Naive thymus-derived CD4-positive, alpha-beta T cell (primary cell): ENCODE measurements at regions not wholly inside any gene's neighbourhood (a gene's known extent, or its start where the extent isn't known, plus 50 kb on each side); places are given as distances from the start of the nearest gene placed in this dataset.

Experiments
- ATAC-seq: fragments of 150-1000 bp; cut with Tn5 transposase; 2 replicates; pipeline ENCODE4 v1.10.0; 2021; ENCODE audit warnings: mild to moderate bottlenecking, moderate library complexity
- CTCF ChIA-PET: fragments of 350-600 bp; sonication (Branson Sonifier 250); formaldehyde crosslinking; loops from one replicate; lab custom pipeline; 2021; ENCODE audit warnings: antibody characterized with exemption; lab: Charles Lee
- POLR2A ChIA-PET: fragments of 350-600 bp; sonication (Branson Sonifier 250); formaldehyde crosslinking; loops from one replicate; lab custom pipeline; 2021; ENCODE audit warnings: antibody characterized with exemption, inconsistent platforms; lab: Charles Lee
- DNase-seq, 9 donors: peaks; one replicate each; pipeline versions ENCODE4 v3.0.0 to v3.0.0-alpha.2; 2020 to 2022; ENCODE audit warnings: mixed read lengths in 1 of 9
- H3K27ac ChIP-seq: one replicate; pipeline ENCODE4 v1.7.0; 2013; ENCODE audit warnings: mild to moderate bottlenecking, low read depth, low read length, moderate library complexity
- H3K27me3 ChIP-seq, 2 donors: one replicate each; pipeline ENCODE4 v1.7.0; 2013; ENCODE audit warnings: low read length in 2 of 2, mild to moderate bottlenecking in 2 of 2, moderate library complexity in 2 of 2; ENCODE audit not compliant: control insufficient read depth in 2 of 2, insufficient read depth in 2 of 2
- H3K36me3 ChIP-seq, 3 experiments: 1 replicate in 2 of 3; 2 replicates in 1 of 3; pipeline ENCODE4 v1.7.0; 2013; ENCODE audit warnings: low read length in 3 of 3, mild to moderate bottlenecking in 3 of 3, moderate library complexity in 1 of 3; ENCODE audit not compliant: insufficient read depth in 3 of 3, control insufficient read depth in 2 of 3
- H3K4me1 ChIP-seq, 2 donors: one replicate each; pipeline ENCODE4 v1.7.0; 2013; ENCODE audit warnings: low read length in 2 of 2, mild to moderate bottlenecking in 2 of 2, moderate library complexity in 1 of 2; ENCODE audit not compliant: control insufficient read depth in 2 of 2, insufficient read depth in 2 of 2
- H3K4me3 ChIP-seq: 2 replicates; pipeline ENCODE4 v1.7.0; 2013; ENCODE audit warnings: mild to moderate bottlenecking, low read length
- H3K9me3 ChIP-seq, 3 experiments: 1 replicate in 2 of 3; 2 replicates in 1 of 3; pipeline ENCODE4 v1.7.0; 2013; ENCODE audit warnings: low read length in 3 of 3; ENCODE audit not compliant: control insufficient read depth in 2 of 3
- H3K27ac Mint-ChIP-seq, 9 donors: one replicate each; pipeline ENCODE4 v1.8.0; 2020 to 2022; ENCODE audit warnings: mixed read lengths in 9 of 9, mild to moderate bottlenecking in 8 of 9, moderate library complexity in 5 of 9, inconsistent platforms in 2 of 9
- H3K27me3 Mint-ChIP-seq, 5 donors: one replicate each; pipeline ENCODE4 v1.8.0; 2021 to 2022; ENCODE audit warnings: mixed read lengths in 5 of 5, mild to moderate bottlenecking in 1 of 5
- H3K36me3 Mint-ChIP-seq, 5 donors: one replicate each; pipeline ENCODE4 v1.8.0; 2020 to 2022; ENCODE audit warnings: mixed read lengths in 5 of 5, mild to moderate bottlenecking in 3 of 5, inconsistent platforms in 1 of 5
- H3K4me1 Mint-ChIP-seq, 7 donors: one replicate each; pipeline ENCODE4 v1.8.0; 2020 to 2022; ENCODE audit warnings: mixed read lengths in 7 of 7, mild to moderate bottlenecking in 3 of 7, inconsistent platforms in 1 of 7
- H3K4me3 Mint-ChIP-seq, 10 donors: one replicate each; pipeline ENCODE4 v1.8.0; 2020 to 2022; ENCODE audit warnings: mild to moderate bottlenecking in 10 of 10, mixed read lengths in 10 of 10, moderate library complexity in 6 of 10, inconsistent platforms in 2 of 10
- H3K9me3 Mint-ChIP-seq, 11 donors: one replicate each; pipeline ENCODE4 v1.8.0; 2020 to 2022; ENCODE audit warnings: mixed read lengths in 11 of 11, mild to moderate bottlenecking in 4 of 11, inconsistent platforms in 1 of 11, moderate library complexity in 1 of 11
- intact Hi-C, 2 donors: fragments of 100-400 bp; cut with micrococcal nuclease; formaldehyde crosslinking; loops; one replicate each; pipeline ENCODE4 v1.15.1; 2023

DNA sequence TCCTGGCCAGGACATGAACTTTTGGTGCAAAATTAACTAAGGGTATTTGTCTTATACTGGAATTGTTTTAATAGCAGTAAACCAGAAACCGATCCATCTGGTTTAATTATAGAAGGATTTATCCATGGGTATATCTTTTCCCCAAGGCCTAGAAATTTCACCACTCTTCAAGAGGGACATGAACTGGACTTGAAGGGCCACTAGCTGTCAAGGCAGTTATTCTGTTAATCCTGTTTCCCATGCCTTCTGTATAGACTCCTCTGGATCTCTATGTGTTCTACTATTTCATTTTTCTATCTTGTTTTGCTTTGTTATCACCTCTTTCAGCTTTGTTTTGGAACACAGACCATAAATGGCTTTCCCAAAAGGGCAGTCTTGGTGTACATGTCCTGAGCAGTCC is 467.6 kb downstream of the KIF4B start:
- CTCF ChIA-PET, result no interaction called here
- Mint-ChIP-seq H3K36me3 (no peaks in the 10 kb centered on the region), H3K9me3 (peaks cover 0 to 11% (median 0%) of the 10 kb centered on the region in 11 donors)

DNA sequence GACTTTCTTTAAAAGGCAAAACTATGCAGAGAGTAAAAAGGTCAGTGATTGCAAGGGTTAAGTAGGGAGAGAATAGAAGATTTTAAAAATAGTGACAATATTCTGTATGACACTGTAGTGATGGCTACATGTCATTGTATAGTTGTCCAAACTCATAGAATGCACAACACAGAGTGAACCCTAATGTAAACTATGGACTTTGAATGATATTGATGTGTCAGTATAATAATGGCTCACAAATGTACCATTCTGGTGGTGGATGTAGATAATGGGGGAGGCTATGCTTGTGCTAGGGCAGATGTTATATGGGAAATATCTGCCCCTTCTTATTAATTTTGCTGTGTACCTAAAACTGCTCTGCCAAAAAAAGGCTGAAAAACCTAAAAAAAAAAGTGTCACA is 468.9 kb downstream of the KIF4B start:
- CTCF ChIA-PET, result no interaction called here
- Mint-ChIP-seq H3K4me3 (no peak overlapping the region), H3K4me1 (no peaks in the 10 kb centered on the region), H3K9me3 (peaks cover 0 to 11% (median 0%) of the 10 kb centered on the region in 11 donors), H3K36me3 (no peaks in the 10 kb centered on the region), H3K27me3 (peaks cover 0 to 15% (median 0%) of the 10 kb centered on the region in 5 donors), H3K27ac (no peak overlapping the region)
- DNase-seq (no peak), ATAC-seq (no peak)
- POLR2A ChIA-PET, result no interaction called here
- Histone ChIP-seq H3K27me3 (no peaks in the 10 kb centered on the region), H3K4me1 (no peaks in the 10 kb centered on the region), H3K4me3 (no peak overlapping the region), H3K36me3 (no peaks in the 10 kb centered on the region), H3K27ac (no peak overlapping the region), H3K9me3 (no peaks in the 10 kb centered on the region)
- intact Hi-C loops, result no loop called here

More for the DNA sequence above, 467.6 kb downstream of the KIF4B start:
- H3K9me3 ChIP-seq, result no peaks in the 10 kb centered on the region
- DNase-seq (no peak), ATAC-seq (no peak)
- H3K27ac Mint-ChIP-seq, result no peak overlapping the region
- intact Hi-C loops, result no loop called here
- no peak overlapping the region for H3K4me3 ChIP-seq
- H3K36me3 ChIP-seq, result no peaks in the 10 kb centered on the region
- H3K27me3 ChIP-seq, result no peaks in the 10 kb centered on the region
- H3K4me1 Mint-ChIP-seq, result no peaks in the 10 kb centered on the region
- POLR2A ChIA-PET, result no interaction called here
- H3K4me3 Mint-ChIP-seq, result no peak overlapping the region
- peaks cover 0 to 15% (median 0%) of the 10 kb centered on the region in 5 donors for H3K27me3 Mint-ChIP-seq
- no peak overlapping the region for H3K27ac ChIP-seq
- H3K4me1 ChIP-seq, result no peaks in the 10 kb centered on the region

DNA sequence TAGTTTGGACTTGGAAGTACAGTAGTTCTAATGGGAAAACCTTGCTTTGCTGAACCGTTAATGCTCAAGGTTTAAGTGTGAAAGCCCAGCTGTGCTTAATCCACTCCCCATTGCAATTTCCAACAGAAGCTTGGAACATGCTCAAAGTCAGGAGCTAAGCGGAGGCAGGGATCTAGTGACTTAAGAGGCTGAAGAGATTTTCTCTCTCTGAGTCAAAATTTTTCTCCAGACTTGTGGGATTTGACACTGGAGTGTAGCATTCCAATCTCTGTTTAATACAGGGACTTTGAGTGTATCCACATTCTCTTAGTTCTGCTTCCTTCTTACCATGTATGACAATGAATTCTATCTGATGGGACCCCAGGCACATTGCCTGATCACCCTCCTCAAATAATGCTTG is 471.8 kb downstream of the KIF4B start:
- H3K9me3 Mint-ChIP-seq, result peaks cover 0 to 8% (median 0%) of the 10 kb centered on the region in 11 donors
- intact Hi-C loops, result no loop called here
- H3K4me3 Mint-ChIP-seq, result no peak overlapping the region
- H3K27ac Mint-ChIP-seq, result no peak overlapping the region
- H3K4me1 Mint-ChIP-seq, result no peaks in the 10 kb centered on the region
- no peaks in the 10 kb centered on the region for H3K36me3 ChIP-seq
- H3K36me3 Mint-ChIP-seq, result no peaks in the 10 kb centered on the region
- no peaks in the 10 kb centered on the region for H3K9me3 ChIP-seq
- H3K4me3 ChIP-seq, result no peak overlapping the region
- H3K27me3 ChIP-seq, result no peaks in the 10 kb centered on the region
- peaks cover 0 to 12% (median 4%) of the 10 kb centered on the region in 5 donors for H3K27me3 Mint-ChIP-seq
- ATAC-seq (no peak), DNase-seq (no peak)
- H3K27ac ChIP-seq, result no peak overlapping the region
- H3K4me1 ChIP-seq, result no peaks in the 10 kb centered on the region
- POLR2A ChIA-PET, result no interaction called here
- CTCF ChIA-PET, result no interaction called here

DNA sequence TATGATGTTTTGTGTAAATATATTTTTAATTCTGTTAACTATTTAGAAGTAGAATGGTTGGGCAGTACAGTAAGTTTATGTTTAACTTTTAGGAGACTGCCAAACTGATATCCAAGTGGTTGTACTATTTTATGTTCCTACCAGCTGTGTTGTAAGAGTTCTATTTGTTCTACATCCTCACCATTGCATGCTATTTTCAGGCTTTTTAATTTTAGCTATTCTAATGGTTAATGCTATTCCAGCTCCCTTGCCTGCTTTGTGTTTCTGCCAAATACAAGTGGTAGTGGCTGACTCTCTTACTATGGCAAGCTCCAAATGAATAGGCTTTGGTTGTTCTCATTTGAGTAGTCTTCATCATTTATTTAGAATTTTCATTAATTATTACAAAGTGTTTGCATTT is 476.4 kb downstream of the KIF4B start:
- H3K4me3 ChIP-seq, result no peak overlapping the region
- no peaks in the 10 kb centered on the region for H3K36me3 ChIP-seq
- intact Hi-C loops, result no loop called here
- ChIA-PET POLR2A (no interaction called here), CTCF (no interaction called here)
- Mint-ChIP-seq H3K9me3 (peaks cover 0 to 8% (median 0%) of the 10 kb centered on the region in 11 donors), H3K27me3 (peaks cover 0 to 8% (median 4%) of the 10 kb centered on the region in 5 donors), H3K4me3 (no peak overlapping the region), H3K27ac (no peak overlapping the region), H3K36me3 (no peaks in the 10 kb centered on the region), H3K4me1 (no peaks in the 10 kb centered on the region)
- ATAC-seq (no peak), DNase-seq (no peak)
- H3K4me1 ChIP-seq, result no peaks in the 10 kb centered on the region
- no peak overlapping the region for H3K27ac ChIP-seq
- no peaks in the 10 kb centered on the region for H3K9me3 ChIP-seq
- H3K27me3 ChIP-seq, result no peaks in the 10 kb centered on the region

DNA sequence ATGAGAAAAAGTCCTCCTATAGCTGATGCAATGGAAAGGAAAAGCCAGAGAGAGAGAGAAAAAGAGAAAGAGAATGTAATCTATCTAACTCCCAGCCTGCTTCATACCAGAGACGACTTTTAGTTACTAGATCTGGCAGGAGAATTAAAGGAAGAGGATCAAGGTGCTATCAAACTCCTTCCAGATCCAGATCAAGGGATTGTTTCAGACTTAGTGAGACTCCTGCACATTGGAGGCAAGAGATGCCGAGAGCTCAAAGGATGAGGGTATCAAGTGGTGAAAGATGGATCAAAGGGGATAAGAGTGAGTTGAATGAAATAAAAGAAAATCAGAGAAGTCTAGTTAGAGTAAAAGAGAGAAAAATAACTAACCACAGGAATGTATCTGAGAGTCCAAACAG is 478.6 kb downstream of the KIF4B start:
- H3K36me3 ChIP-seq, result no peaks in the 10 kb centered on the region

DNA sequence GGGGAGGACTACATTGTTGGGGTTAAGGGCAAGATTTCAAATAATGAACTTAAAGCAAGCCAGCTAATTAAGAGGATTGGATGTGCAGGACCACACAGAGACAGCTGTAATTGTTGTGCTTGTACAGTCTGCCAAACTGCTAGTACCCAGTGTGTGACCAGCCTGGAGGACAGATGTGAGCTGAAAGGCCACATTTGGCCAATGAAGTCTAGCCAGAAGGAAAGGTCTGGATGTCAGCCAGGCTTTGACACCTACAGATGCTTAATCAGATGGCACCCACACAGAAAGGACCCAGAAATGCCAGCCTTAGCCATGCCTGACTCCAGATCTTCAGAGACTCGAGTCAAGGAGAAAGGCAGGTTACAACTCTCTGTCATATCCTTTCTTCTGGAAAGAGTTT is 491.1 kb downstream of the KIF4B start:
- H3K36me3 Mint-ChIP-seq, result no peaks in the 10 kb centered on the region
- peaks cover 0 to 5% (median 0%) of the 10 kb centered on the region in 11 donors for H3K9me3 Mint-ChIP-seq
- H3K27ac Mint-ChIP-seq, result no peak overlapping the region
- DNase-seq (no peak), ATAC-seq (no peak)
- intact Hi-C loops, result no loop called here
- H3K4me3 Mint-ChIP-seq, result no peak overlapping the region
- Histone ChIP-seq H3K4me1 (no peaks in the 10 kb centered on the region), H3K4me3 (no peak overlapping the region), H3K27ac (no peak overlapping the region), H3K9me3 (no peaks in the 10 kb centered on the region), H3K27me3 (no peaks in the 10 kb centered on the region), H3K36me3 (no peaks in the 10 kb centered on the region)
- CTCF ChIA-PET, result no interaction called here
- no peaks in the 10 kb centered on the region for H3K4me1 Mint-ChIP-seq
- POLR2A ChIA-PET, result no interaction called here
- H3K27me3 Mint-ChIP-seq, result peaks cover 0 to 15% (median 5%) of the 10 kb centered on the region in 5 donors

More for the DNA sequence above, 478.6 kb downstream of the KIF4B start:
- Histone ChIP-seq H3K4me3 (no peak overlapping the region), H3K9me3 (no peaks in the 10 kb centered on the region), H3K4me1 (no peaks in the 10 kb centered on the region), H3K27me3 (no peaks in the 10 kb centered on the region), H3K27ac (no peak overlapping the region)
- Mint-ChIP-seq H3K27ac (no peak overlapping the region), H3K4me1 (no peaks in the 10 kb centered on the region), H3K4me3 (no peak overlapping the region), H3K36me3 (no peaks in the 10 kb centered on the region), H3K9me3 (peaks cover 0 to 8% (median 0%) of the 10 kb centered on the region in 11 donors), H3K27me3 (peaks cover 0 to 12% (median 4%) of the 10 kb centered on the region in 5 donors)
- DNase-seq (no peak), ATAC-seq (no peak)
- ChIA-PET POLR2A (interaction anchor here (0.7 kb wide), 1 partner anchor 9 kb away, joined by 3 read pairs; no protein-coding TSS in a partner anchor), CTCF (no interaction called here)
- intact Hi-C loops, result no loop called here

DNA sequence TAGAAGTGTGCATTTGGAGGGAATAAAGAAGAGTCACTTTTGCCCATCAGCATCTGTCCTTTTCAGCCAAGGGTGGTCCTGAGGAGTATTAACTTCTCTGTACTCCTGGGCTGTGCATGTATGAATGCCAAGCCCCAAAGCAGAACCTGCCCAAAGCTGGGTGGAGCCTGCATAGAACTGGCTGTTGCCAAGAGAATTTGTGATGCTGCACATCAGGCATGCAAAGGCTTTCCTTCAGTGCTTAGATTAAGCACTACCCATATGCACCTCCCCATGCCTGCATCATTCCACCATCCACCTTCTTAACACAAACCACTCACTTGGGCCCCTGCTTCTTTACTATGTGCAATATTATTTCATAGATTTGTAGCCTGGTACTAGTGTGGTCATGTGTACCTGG is 493.8 kb downstream of the KIF4B start:
- Mint-ChIP-seq H3K4me3 (no peak overlapping the region), H3K4me1 (no peaks in the 10 kb centered on the region), H3K9me3 (peaks cover 0 to 13% (median 0%) of the 10 kb centered on the region in 11 donors), H3K36me3 (no peaks in the 10 kb centered on the region), H3K27me3 (peaks cover 0 to 8% (median 0%) of the 10 kb centered on the region in 5 donors), H3K27ac (no peak overlapping the region)
- intact Hi-C loops, result no loop called here
- CTCF ChIA-PET, result no interaction called here
- H3K4me1 ChIP-seq, result no peaks in the 10 kb centered on the region
- no peak overlapping the region for H3K4me3 ChIP-seq
- POLR2A ChIA-PET, result no interaction called here
- no peaks in the 10 kb centered on the region for H3K9me3 ChIP-seq
- DNase-seq (no peak), ATAC-seq (no peak)
- H3K27ac ChIP-seq, result no peak overlapping the region
- H3K36me3 ChIP-seq, result no peaks in the 10 kb centered on the region
- no peaks in the 10 kb centered on the region for H3K27me3 ChIP-seq
